HEK293T (cell line): ENCODE measurements at regions not wholly inside any gene's neighbourhood (a gene's known extent, or its start where the extent isn't known, plus 50 kb on each side); places are given as distances from the start of the nearest gene placed in this dataset.

Source experiments
- ARNT ChIP-seq: fragments of 450-650 bp; IDR thresholded peaks from 2 replicates; pipeline ENCODE4 v1.6.1; 2017; ENCODE audit warnings: mild to moderate bottlenecking
- BHLHE40 ChIP-seq: fragments of 450-650 bp; IDR thresholded peaks from 2 replicates; pipeline ENCODE4 v1.6.1; 2016; ENCODE audit warnings: mild to moderate bottlenecking, moderate library complexity, borderline replicate concordance
- ELF4 ChIP-seq: fragments of 450-650 bp; IDR thresholded peaks from 2 replicates; pipeline ENCODE4 v1.6.1; 2017; ENCODE audit warnings: antibody characterized with exemption
- FOXA1 ChIP-seq: fragments of 450-650 bp; IDR thresholded peaks from 2 replicates; pipeline ENCODE4 v1.6.1; 2016; ENCODE audit warnings: mild to moderate bottlenecking
- FOXM1 ChIP-seq: fragments of 450-650 bp; IDR thresholded peaks from 2 replicates; pipeline ENCODE4 v1.6.1; 2017; ENCODE audit warnings: mild to moderate bottlenecking, borderline replicate concordance
- HDGF ChIP-seq: fragments of 450-650 bp; IDR thresholded peaks from 2 replicates; pipeline ENCODE4 v1.6.1; 2017; ENCODE audit warnings: antibody characterized with exemption, borderline replicate concordance
- L3MBTL2 ChIP-seq: fragments of 450-650 bp; conservative IDR thresholded peaks from 2 replicates; pipeline ENCODE4 v1.6.1; 2016; ENCODE audit warnings: mild to moderate bottlenecking
- SP1 ChIP-seq: fragments of 450-650 bp; IDR thresholded peaks from 2 replicates; pipeline ENCODE4 v1.6.1; 2017
- SUZ12 ChIP-seq: fragments of 450-650 bp; IDR thresholded peaks from 2 replicates; pipeline ENCODE4 v1.6.1; 2016; ENCODE audit warnings: mild to moderate bottlenecking
- TARDBP ChIP-seq: fragments of 450-650 bp; IDR thresholded peaks from 2 replicates; pipeline ENCODE4 v1.6.1; 2016
- ZNF384 ChIP-seq: fragments of 450-650 bp; IDR thresholded peaks from 2 replicates; pipeline ENCODE4 v1.6.1; 2016

DNA sequence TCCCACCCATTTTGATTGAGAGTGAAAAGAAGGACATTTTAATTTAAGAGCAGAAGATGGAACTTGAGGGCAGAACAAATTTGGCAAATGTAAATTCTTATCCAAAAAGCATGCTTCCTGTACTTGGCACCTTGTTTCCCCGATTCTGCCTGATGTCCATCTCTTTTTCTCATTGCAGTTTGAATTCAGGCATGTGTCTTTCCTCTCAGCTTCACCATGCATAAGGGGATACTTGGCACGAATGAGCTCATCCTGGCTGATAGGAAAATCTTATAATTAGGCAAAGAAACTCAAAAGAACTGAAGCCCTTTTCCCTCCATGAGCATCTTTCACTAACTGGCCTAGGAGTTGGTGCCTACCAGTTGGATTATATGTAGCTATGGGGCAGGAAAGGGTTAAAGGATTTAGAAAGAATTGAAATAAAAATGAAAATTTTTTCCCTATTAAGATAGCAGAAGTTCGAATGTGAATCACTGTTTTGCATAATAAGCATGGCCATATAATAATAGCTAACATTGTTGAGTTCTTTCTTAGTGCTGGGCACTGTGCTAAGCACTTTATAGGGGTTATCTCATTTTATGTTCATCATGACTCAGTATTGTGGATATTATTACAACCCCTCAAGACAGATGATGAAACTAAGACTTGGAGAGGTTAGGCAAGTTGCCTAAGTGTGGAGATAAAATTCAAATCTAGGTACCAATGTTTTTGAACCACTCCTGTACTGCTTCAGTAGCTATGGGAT lies 386.6 kb downstream of the KCNRG start:
- TF ChIP-seq SP1 (no peak), TARDBP (no peak), ARNT (no peak), BHLHE40 (no peak), ZNF384 (no peak), FOXM1 (no peak), L3MBTL2 (no peak), ELF4 (no peak), SUZ12 (no peak), HDGF (no peak), FOXA1 (no peak)
